Muscle layer of colon (tissue), 2 donors: ENCODE measurements at regions not wholly inside any gene's neighbourhood (a gene's known extent, or its start where the extent isn't known, plus 50 kb on each side); places are given as distances from the start of the nearest gene placed in this dataset.

Experiments
- H3K27ac ChIP-seq: one replicate; pipeline ENCODE4 v1.7.0; 2013; ENCODE audit warnings: low read depth, mild to moderate bottlenecking, low read length, moderate library complexity
- H3K27me3 ChIP-seq, 2 donors: one replicate each; pipeline ENCODE4 v1.7.0; 2013; ENCODE audit warnings: low read length in 2 of 2, mild to moderate bottlenecking in 2 of 2; ENCODE audit not compliant: insufficient read depth in 2 of 2, control insufficient read depth in 1 of 2
- H3K36me3 ChIP-seq: one replicate; pipeline ENCODE4 v1.7.0; 2013; ENCODE audit warnings: mild to moderate bottlenecking, low read length; ENCODE audit not compliant: insufficient read depth
- H3K4me1 ChIP-seq: one replicate; pipeline ENCODE4 v1.7.0; 2013; ENCODE audit warnings: mild to moderate bottlenecking, low read length; ENCODE audit not compliant: insufficient read depth
- H3K4me3 ChIP-seq, 2 donors: one replicate each; pipeline ENCODE4 v1.7.0; 2013; ENCODE audit warnings: low read length in 2 of 2, low read depth in 1 of 2, mild to moderate bottlenecking in 1 of 2, moderate library complexity in 1 of 2
- H3K9ac ChIP-seq: one replicate; pipeline ENCODE4 v1.7.0; 2013; ENCODE audit warnings: low read length
- H3K9me3 ChIP-seq: one replicate; pipeline ENCODE4 v1.7.0; 2013; ENCODE audit warnings: mild to moderate bottlenecking, low read length
- donor health status: abdominal sarcoma.
- donor health status: Adenocarcinoma of cecum.

- Histone ChIP-seq H3K27ac (no peak overlapping the region), H3K9me3 (no peaks in the 10 kb centered on the region), H3K36me3 (no peaks in the 10 kb centered on the region), H3K4me1 (no peaks in the 10 kb centered on the region), H3K9ac (no peak overlapping the region), H3K27me3 (no peaks in the 10 kb centered on the region), H3K4me3 (no peak overlapping the region)
These were observed 109.8 kb upstream of the ZC3H12C start for GRCh38 chr11:109983358-109983757.

GRCh38 chr11:109984634-109985289 lies 108.4 kb upstream of the ZC3H12C start:
- H3K9ac ChIP-seq: no peak overlapping the region
- H3K4me1 ChIP-seq: no peaks in the 10 kb centered on the region
- H3K27ac ChIP-seq: no peak overlapping the region

DNA sequence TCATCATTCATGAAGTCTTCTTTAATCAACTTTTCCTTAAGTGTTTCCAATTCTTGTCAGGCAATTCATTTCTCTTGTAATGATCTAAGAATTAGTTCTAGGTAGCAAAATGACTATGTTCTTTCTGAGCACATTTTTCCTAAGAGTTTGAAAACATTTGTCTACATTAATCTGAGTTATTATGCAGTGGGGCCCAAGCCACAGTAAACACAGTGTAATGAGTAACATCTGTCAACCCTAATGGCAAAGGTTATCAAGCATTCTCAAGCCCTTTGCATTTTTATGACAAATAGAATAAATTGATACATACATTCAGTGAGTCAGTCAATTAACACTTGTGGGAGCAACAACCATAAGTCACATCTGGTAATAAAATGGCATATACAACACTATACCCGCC lies 106.7 kb upstream of the ZC3H12C start:
- H3K4me1 ChIP-seq: no peaks in the 10 kb centered on the region
- no peaks in the 10 kb centered on the region for H3K27me3 ChIP-seq
- H3K27ac ChIP-seq: no peak overlapping the region

More at GRCh38 chr11:109984634-109985289, 108.4 kb upstream of the ZC3H12C start:
- Histone ChIP-seq H3K27me3 (no peaks in the 10 kb centered on the region), H3K4me3 (no peak overlapping the region), H3K36me3 (no peaks in the 10 kb centered on the region), H3K9me3 (no peaks in the 10 kb centered on the region)

DNA sequence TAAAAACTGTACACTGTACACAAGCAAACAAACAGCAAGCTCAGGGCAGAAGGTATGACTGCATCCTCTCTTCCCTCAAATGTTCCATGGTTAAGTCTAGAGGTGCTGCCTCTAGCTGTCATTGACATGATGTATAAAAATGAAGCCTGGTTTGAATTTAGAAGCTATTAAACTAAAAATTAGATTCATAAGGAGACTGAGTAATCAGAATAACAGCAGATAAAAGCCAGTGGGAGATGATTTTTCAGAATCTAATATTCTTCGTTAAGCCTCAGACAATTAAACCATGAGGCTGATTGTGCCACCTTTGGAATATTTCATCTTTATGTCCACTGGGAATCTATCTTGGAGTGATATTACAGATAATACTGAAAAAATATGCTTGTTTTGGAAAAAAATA lies 101.4 kb upstream of the ZC3H12C start:
- no peaks in the 10 kb centered on the region for H3K9me3 ChIP-seq
- H3K4me3 ChIP-seq: no peak overlapping the region
- no peaks in the 10 kb centered on the region for H3K4me1 ChIP-seq
- H3K9ac ChIP-seq: no peak overlapping the region
- H3K27ac ChIP-seq: no peak overlapping the region
- no peaks in the 10 kb centered on the region for H3K36me3 ChIP-seq
- no peaks in the 10 kb centered on the region for H3K27me3 ChIP-seq

More for the DNA sequence above, 106.7 kb upstream of the ZC3H12C start:
- Histone ChIP-seq H3K9me3 (no peaks in the 10 kb centered on the region), H3K9ac (no peak overlapping the region), H3K36me3 (no peaks in the 10 kb centered on the region), H3K4me3 (no peak overlapping the region)

DNA sequence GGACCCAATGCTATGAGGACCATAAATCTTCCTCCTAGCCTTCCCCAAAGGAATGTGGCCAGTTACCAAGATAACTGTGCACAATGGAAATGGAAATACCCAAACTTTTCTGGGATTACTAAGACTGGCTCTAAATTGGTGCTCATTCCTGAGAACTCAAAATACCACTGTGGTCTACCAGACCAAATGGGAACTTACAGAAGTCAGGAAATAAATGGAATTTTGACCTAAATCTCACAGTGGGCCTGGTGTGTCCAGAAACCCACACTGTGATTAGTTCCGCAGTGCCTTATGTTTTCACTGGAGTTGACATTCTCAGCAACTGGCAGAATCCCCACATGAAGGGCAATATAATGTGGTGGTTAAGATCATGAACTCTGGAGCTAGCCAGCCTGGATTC lies 99.4 kb upstream of the ZC3H12C start:
- H3K9ac ChIP-seq: no peak overlapping the region
- no peaks in the 10 kb centered on the region for H3K4me1 ChIP-seq
- no peak overlapping the region for H3K4me3 ChIP-seq
- H3K27me3 ChIP-seq: no peaks in the 10 kb centered on the region
- H3K27ac ChIP-seq: no peak overlapping the region
- no peaks in the 10 kb centered on the region for H3K9me3 ChIP-seq
- H3K36me3 ChIP-seq: no peaks in the 10 kb centered on the region

GRCh38 chr11:109994907-109995306 lies 98.3 kb upstream of the ZC3H12C start:
- H3K27me3 ChIP-seq: no peaks in the 10 kb centered on the region
- no peaks in the 10 kb centered on the region for H3K36me3 ChIP-seq
- H3K4me3 ChIP-seq: no peak overlapping the region
- H3K27ac ChIP-seq: no peak overlapping the region
- H3K9ac ChIP-seq: no peak overlapping the region
- no peaks in the 10 kb centered on the region for H3K9me3 ChIP-seq
- no peaks in the 10 kb centered on the region for H3K4me1 ChIP-seq

DNA sequence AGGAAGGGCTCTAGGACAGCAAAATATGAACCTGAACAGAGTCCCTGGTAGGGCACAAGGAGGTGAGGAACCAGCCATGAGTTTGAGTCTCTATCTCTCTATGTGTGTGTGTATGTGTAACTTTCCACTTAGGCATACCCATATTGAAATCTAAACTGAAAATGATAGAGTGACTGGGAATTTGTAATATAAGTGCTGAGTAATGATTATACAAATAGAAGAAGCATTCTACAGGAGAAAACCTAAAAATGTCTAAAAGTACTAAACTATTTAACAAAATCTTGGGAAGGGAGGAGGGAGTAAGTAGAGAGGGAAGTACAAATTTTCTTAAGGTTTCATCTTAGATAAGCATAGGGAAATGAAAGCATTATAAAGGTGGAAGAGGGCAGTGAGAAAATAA lies 97.1 kb upstream of the ZC3H12C start:
- H3K4me1 ChIP-seq: no peaks in the 10 kb centered on the region
- no peak overlapping the region for H3K4me3 ChIP-seq
- no peak overlapping the region for H3K9ac ChIP-seq
- no peak overlapping the region for H3K27ac ChIP-seq
- H3K9me3 ChIP-seq: no peaks in the 10 kb centered on the region
- H3K36me3 ChIP-seq: no peaks in the 10 kb centered on the region
- no peaks in the 10 kb centered on the region for H3K27me3 ChIP-seq

DNA sequence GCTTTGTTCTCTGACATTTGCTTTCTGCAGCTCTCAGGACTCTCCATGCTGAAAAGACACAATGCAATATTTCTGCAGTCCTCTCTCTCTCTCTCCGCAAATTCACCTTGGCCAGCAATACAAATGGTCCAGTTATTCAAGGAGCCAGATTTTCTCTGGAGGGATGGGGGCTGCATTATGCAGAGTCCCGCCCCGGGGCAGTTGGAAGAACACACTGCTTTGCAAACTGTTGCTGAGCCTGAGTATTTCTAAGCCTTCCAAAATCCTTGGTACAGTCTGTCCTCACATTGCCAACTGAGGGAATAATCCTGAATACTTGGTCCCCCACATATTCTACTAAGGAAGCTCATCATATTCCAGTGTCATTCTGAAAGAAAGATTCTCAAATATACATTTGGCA lies 94.3 kb upstream of the ZC3H12C start:
- no peaks in the 10 kb centered on the region for H3K27me3 ChIP-seq
- H3K36me3 ChIP-seq: no peaks in the 10 kb centered on the region
- no peak overlapping the region for H3K27ac ChIP-seq
- no peak overlapping the region for H3K9ac ChIP-seq
- H3K4me1 ChIP-seq: no peaks in the 10 kb centered on the region
- no peak overlapping the region for H3K4me3 ChIP-seq
- H3K9me3 ChIP-seq: no peaks in the 10 kb centered on the region

- Histone ChIP-seq H3K4me3 (no peak overlapping the region), H3K9ac (no peak overlapping the region), H3K27ac (no peak overlapping the region), H3K27me3 (no peaks in the 10 kb centered on the region), H3K36me3 (no peaks in the 10 kb centered on the region), H3K9me3 (no peaks in the 10 kb centered on the region), H3K4me1 (no peaks in the 10 kb centered on the region)
These were observed 93.1 kb upstream of the ZC3H12C start for GRCh38 chr11:110000031-110000502.

DNA sequence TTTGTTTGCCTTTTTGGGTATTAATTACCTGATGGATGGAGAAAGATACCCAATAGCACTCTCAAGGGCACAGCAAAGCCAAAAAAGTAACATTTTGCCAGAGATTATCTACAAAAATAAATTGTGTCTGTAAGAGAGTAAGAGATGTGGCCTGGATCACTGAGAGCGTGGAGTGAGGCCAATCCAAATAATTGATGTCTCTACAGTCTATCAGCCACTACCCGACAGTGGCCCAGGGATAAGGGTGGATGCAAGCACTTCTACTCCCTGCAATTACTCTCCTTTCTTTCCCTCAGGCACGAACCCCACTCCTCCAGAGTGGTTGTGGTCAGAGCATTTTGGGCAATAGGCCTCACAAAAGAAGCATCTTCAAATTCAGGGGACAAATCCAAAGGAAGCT lies 92.3 kb upstream of the ZC3H12C start:
- no peaks in the 10 kb centered on the region for H3K9me3 ChIP-seq
- H3K9ac ChIP-seq: no peak overlapping the region
- no peaks in the 10 kb centered on the region for H3K4me1 ChIP-seq
- H3K27me3 ChIP-seq: no peaks in the 10 kb centered on the region
- H3K27ac ChIP-seq: no peak overlapping the region
- H3K36me3 ChIP-seq: no peaks in the 10 kb centered on the region
- H3K4me3 ChIP-seq: no peak overlapping the region

DNA sequence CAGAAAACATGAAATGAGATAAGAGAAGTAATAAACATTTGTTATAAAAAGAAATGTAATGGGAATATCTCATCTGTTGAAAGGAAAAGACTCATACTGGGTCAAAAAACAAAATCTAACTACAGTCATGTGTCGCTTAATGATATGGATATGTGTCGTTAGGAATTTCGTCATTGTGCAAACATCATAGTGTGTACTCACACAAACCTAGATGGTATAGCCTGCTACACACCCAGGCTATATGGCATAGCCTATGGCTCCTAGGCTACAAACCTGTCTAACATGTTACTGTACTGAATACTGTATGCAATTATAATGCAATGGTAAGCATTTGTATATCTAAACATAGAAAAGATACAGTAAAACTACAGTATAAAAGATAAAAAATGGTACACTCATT lies 89.8 kb upstream of the ZC3H12C start:
- no peak overlapping the region for H3K27ac ChIP-seq
- H3K9ac ChIP-seq: no peak overlapping the region
- H3K4me3 ChIP-seq: no peak overlapping the region

DNA sequence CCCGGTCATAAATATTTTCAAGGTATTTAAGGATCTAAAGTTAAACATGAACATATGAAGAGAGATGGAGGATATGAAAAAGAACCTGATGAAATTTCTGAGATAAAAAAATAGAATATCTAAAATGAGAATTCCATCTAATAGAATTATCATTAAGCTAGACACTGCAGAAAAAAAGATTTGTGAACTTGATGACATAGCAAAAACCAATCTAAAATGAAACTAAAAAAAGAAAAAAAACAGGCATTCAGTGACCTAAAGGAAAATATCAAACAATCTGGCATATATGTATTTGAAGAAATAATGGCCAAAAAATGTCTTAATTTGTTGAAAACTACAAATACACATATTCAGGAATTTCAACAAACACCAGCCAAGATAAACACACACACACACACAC lies 81.6 kb upstream of the ZC3H12C start:
- no peak overlapping the region for H3K9ac ChIP-seq
- no peak overlapping the region for H3K4me3 ChIP-seq
- H3K36me3 ChIP-seq: no peaks in the 10 kb centered on the region
- no peaks in the 10 kb centered on the region for H3K4me1 ChIP-seq
- no peaks in the 10 kb centered on the region for H3K27me3 ChIP-seq
- no peak overlapping the region for H3K27ac ChIP-seq
- peaks cover 6% of the 10 kb centered on the region for H3K9me3 ChIP-seq

More for the DNA sequence above, 89.8 kb upstream of the ZC3H12C start:
- Histone ChIP-seq H3K27me3 (no peaks in the 10 kb centered on the region), H3K36me3 (no peaks in the 10 kb centered on the region), H3K4me1 (no peaks in the 10 kb centered on the region), H3K9me3 (no peaks in the 10 kb centered on the region)
